Stomach (tissue), 8 donors: ENCODE measurements at regions not wholly inside any gene's neighbourhood (a gene's known extent, or its start where the extent isn't known, plus 50 kb on each side); places are given as distances from the start of the nearest gene placed in this dataset.

ENCODE experiments used
- DNase-seq, 2 donors: peaks; one replicate each; pipeline versions ENCODE4 v3.0.0 to v3.0.0-alpha.2; 2013 to 2019
- H3K27ac ChIP-seq, 5 donors: fragments of 200-600 bp in 4 of 5; sonication (generic) in 4 of 5; one replicate each; pipeline ENCODE4 v1.5.1; 2013 to 2019; ENCODE audit warnings: mild to moderate bottlenecking in 1 of 5, moderate library complexity in 1 of 5
- H3K27me3 ChIP-seq, 3 donors: fragments of 200-600 bp; sonication (generic); one replicate each; pipeline ENCODE4 v1.5.1; 2017 to 2019; ENCODE audit warnings: mixed run types in 1 of 3
- H3K36me3 ChIP-seq, 4 donors: fragments of 200-600 bp; sonication (generic); 1 replicate in 3 of 4; 2 replicates in 1 of 4; pipeline ENCODE4 v1.5.1; 2016 to 2019
- H3K4me1 ChIP-seq, 4 donors: fragments of 200-600 bp; sonication (generic); one replicate each; pipeline ENCODE4 v1.5.1; 2016 to 2019
- H3K4me3 ChIP-seq, 4 donors: fragments of 200-600 bp; sonication (generic) in 3 of 4; one replicate each; pipeline ENCODE4 v1.5.1; 2016 to 2019; ENCODE audit warnings: mild to moderate bottlenecking in 1 of 4
- H3K9me3 ChIP-seq, 4 donors: fragments of 200-600 bp; sonication (generic); one replicate each; pipeline ENCODE4 v1.5.1; 2016 to 2019
- EP300 ChIP-seq: sonication (generic); formaldehyde crosslinking; IDR thresholded peaks from one replicate; pipeline ENCODE4 v1.6.1; 2017; ENCODE audit warnings: antibody characterized with exemption
- POLR2A ChIP-seq, 4 donors: fragments of 450-650 bp; IDR thresholded peaks; one replicate each; pipeline ENCODE4 v1.6.1; 2016; ENCODE audit warnings: antibody characterized with exemption in 4 of 4, control low read depth in 2 of 4, mild to moderate bottlenecking in 1 of 4, moderate library complexity in 1 of 4
- POLR2AphosphoS5 ChIP-seq, 3 donors: sonication (generic); formaldehyde crosslinking; IDR thresholded peaks; one replicate each; pipeline ENCODE4 v1.6.1; 2016; ENCODE audit warnings: antibody characterized with exemption in 3 of 3
- WGBS, 5 donors: extraction: QIAGEN DNeasy Blood & Tissue Kit in 3 of 5; methylation state at CpG; one replicate each; pipeline versions ENCODE4 v1.1.5 to v1.1.7; 2013 to 2018; 5-methylcytosine and 5-hydroxymethylcytosine counted together
- intact Hi-C: fragments of 100-400 bp; cut with DNase I; formaldehyde crosslinking; loops from one replicate; pipeline ENCODE4 v1.15.1; 2023; ENCODE audit warnings: low total_unique reads
- TF ChIP-seq, protein P1 (sequence below), 7 experiments: fragments of 450-650 bp in 4 of 7; fragments of 200-600 bp in 3 of 7; sonication (generic) in 3 of 7; IDR thresholded peaks; one replicate each; pipeline ENCODE4 v1.5.1; 2016 to 2019; ENCODE audit warnings: antibody characterized with exemption in 7 of 7, control low read depth in 2 of 7, mild to moderate bottlenecking in 1 of 7
- donor health status: healthy with polysubstance abuse.
- donor health status: Bipolar disorder and iron deficiency.
- donor health status: healthy.

DNA sequence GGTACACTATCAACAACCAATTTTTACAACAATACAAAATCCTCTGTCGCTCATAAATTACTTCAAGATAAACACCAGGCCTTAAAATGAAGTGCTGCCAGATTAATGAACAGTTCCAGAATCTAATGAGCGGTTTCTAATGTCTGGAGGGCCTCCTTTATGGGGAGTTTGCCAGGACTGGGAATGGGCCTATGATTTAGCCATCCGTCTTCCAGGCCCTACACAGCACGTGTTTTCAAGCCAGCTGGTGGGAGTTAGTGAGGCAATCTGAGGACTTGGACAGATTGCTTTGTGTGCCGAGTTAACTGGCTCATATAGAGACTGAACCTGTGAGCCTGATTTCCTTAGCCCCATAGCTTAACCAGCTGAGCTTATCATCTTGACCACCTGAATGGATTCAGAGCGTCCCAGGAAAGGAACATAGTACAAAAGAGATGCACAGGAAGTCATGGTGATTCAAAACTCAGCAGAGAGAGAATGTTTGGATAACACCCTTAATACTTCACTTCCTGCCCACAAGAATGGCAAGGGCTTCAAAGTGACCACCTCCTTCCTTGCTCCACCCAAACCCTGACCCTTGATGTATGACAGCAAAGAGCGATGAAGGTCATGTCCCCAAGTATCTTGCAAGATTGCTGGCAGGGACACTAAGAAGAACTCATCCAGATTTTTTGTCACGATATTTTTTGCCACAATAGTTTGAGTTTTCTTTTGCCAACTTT, 143.5 kb downstream of the SLC30A10 start:
- intact Hi-C loops = no loop called here
- 42 to 53% (median 47%) methylated on average over 8 of the region's 8 CpGs for WGBS, 5 donors
- H3K4me3 ChIP-seq = no peak overlapping the region

DNA sequence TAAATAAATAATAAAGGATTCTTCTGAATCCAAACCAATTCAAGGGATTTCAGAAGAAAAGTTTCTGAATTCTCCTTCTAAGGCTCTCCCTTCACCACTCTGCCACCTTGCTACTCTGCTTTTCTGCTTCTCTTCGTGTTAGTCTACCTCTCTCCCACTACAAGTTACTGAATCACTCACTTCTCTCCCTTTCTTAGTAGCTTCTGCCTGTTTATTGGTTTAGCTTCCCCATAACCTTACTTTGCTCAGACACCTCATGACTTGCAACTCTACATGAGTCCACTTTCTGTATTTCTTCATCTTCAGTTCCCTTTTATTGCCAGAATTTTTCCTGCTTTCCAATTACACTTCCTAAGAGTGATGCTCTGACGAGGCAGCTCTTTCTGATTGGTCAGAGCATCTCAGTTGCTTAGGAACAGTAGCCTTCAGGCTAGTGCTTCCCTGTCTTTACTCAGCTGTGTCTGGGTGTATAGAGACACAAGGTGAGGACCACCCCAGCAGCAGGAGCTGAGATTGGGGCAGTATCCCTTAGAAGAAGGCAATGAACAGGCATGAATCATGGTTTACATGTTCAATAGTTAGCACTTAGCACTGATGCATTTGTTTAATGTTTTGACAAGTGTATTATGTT, 144.6 kb downstream of the SLC30A10 start:
- H3K4me1 ChIP-seq = peaks cover 0 to 8% (median 0%) of the 10 kb centered on the region in 4 donors
- peaks cover 0 to 2% (median 0%) of the 10 kb centered on the region in 4 donors for H3K9me3 ChIP-seq
- peak in 1 of 2 donors; percentile 18 for DNase-seq
- no peaks in the 10 kb centered on the region for H3K27me3 ChIP-seq
- intact Hi-C loops = no loop called here
- WGBS, 5 donors = 50 to 73% (median 65%) methylated on average over 2 of the region's 2 CpGs
- H3K27ac ChIP-seq = no peak overlapping the region
- TF ChIP-seq, protein P1, sequence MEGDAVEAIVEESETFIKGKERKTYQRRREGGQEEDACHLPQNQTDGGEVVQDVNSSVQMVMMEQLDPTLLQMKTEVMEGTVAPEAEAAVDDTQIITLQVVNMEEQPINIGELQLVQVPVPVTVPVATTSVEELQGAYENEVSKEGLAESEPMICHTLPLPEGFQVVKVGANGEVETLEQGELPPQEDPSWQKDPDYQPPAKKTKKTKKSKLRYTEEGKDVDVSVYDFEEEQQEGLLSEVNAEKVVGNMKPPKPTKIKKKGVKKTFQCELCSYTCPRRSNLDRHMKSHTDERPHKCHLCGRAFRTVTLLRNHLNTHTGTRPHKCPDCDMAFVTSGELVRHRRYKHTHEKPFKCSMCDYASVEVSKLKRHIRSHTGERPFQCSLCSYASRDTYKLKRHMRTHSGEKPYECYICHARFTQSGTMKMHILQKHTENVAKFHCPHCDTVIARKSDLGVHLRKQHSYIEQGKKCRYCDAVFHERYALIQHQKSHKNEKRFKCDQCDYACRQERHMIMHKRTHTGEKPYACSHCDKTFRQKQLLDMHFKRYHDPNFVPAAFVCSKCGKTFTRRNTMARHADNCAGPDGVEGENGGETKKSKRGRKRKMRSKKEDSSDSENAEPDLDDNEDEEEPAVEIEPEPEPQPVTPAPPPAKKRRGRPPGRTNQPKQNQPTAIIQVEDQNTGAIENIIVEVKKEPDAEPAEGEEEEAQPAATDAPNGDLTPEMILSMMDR (IDR thresholded peaks at IDR 0.05) = no peak
- no peak for TF ChIP-seq EP300
- no peaks in the 10 kb centered on the region for H3K36me3 ChIP-seq
- H3K4me3 ChIP-seq = no peak overlapping the region

More for the DNA sequence above, 143.5 kb downstream of the SLC30A10 start:
- H3K4me1 ChIP-seq = peaks cover 0 to 8% (median 0%) of the 10 kb centered on the region in 4 donors
- no peaks in the 10 kb centered on the region for H3K36me3 ChIP-seq
- TF ChIP-seq, protein P1 (IDR thresholded peaks at IDR 0.05) = no peak
- TF ChIP-seq POLR2AphosphoS5 (IDR thresholded peaks at IDR 0.05) = no peak
- DNase-seq = peak in 1 of 2 donors; percentile 80
- no peaks in the 10 kb centered on the region for H3K27me3 ChIP-seq
- no peak overlapping the region for H3K27ac ChIP-seq
- H3K9me3 ChIP-seq = peaks cover 0 to 5% (median 0%) of the 10 kb centered on the region in 4 donors

DNA sequence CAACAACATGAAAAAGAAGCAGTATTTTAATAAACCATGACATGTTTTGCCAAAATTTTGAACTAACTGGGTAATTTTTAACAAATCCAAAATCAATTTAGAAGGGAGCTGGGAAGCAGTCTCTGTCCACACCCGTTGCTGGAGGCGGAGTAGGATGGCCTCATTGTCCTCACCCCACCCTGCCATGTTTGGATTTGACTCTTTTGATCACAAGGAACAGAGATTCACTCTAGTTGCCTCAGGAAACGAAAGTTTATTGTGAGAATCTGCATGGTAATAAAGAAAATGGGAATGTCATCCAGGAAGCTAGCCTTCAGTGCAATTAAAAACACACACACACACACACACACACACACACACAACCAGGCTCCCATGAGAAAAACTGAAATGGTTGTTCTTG, 145.4 kb downstream of the SLC30A10 start:
- no peak for DNase-seq
- no peaks in the 10 kb centered on the region for H3K36me3 ChIP-seq
- H3K4me3 ChIP-seq = no peak overlapping the region
- no peaks in the 10 kb centered on the region for H3K27me3 ChIP-seq
- no peaks in the 10 kb centered on the region for H3K9me3 ChIP-seq
- H3K4me1 ChIP-seq = peaks cover 0 to 8% (median 0%) of the 10 kb centered on the region in 4 donors
- WGBS, 5 donors = 50 to 56% (median 55%) methylated on average over 3 of the region's 3 CpGs
- H3K27ac ChIP-seq = no peak overlapping the region
- TF ChIP-seq POLR2AphosphoS5 (IDR thresholded peaks at IDR 0.05) = no peak
- no peak for TF ChIP-seq POLR2A (IDR thresholded peaks at IDR 0.05)
- no peak for TF ChIP-seq EP300
- TF ChIP-seq, protein P1 (IDR thresholded peaks at IDR 0.05) = no peak
- intact Hi-C loops = no loop called here

DNA sequence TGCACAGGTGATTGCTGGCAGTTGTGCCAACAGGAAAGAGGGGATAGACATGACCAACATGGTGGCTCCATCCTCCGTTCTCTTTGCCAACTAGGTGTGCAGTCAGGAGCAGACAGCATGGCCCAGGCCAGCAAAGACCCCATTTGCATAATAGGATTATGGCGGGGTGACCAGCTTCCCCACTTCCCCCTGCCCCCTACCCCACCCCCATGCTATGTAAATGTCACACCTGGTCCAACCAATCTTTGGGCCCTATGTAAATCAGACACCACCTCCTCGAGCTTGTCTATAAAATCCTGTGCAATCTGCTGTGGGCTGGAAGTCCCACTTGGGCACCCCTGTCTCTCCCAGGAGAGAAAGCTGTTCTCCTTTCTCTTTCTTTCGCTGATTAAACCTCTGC, 146.0 kb downstream of the SLC30A10 start:
- Histone ChIP-seq H3K4me3 (no peak overlapping the region), H3K36me3 (no peaks in the 10 kb centered on the region), H3K9me3 (no peaks in the 10 kb centered on the region), H3K27ac (no peak overlapping the region), H3K27me3 (no peaks in the 10 kb centered on the region), H3K4me1 (peaks cover 0 to 8% (median 0%) of the 10 kb centered on the region in 4 donors)
- TF ChIP-seq, protein P1 (IDR thresholded peaks at IDR 0.05) = no peak
- TF ChIP-seq EP300 (no peak), POLR2A (IDR thresholded peaks at IDR 0.05) (no peak)
- no peak for DNase-seq
- intact Hi-C loops = no loop called here
- 52 to 66% (median 65%) methylated on average over 4 of the region's 4 CpGs for WGBS, 5 donors
